HG03378 (cell line): ENCODE measurements at regions not wholly inside any gene's neighbourhood (a gene's known extent, or its start where the extent isn't known, plus 50 kb on each side); places are given as distances from the start of the nearest gene placed in this dataset.
"Not testable (repeated sequence)": the region's sequence is repeated elsewhere in the genome, so short reads cannot be mapped to it uniquely, and the experiment has no call there.

Experiments
- ATAC-seq: cut with Tn5 transposase; IDR thresholded peaks from one replicate; pipeline ENCODE4 v1.9.1; 2021; ENCODE audit warnings: mild to moderate bottlenecking, moderate library complexity; ENCODE audit not compliant: unreplicated experiment

GRCh38 chr12:58615047-58615446 is 305.3 kb downstream of the LRIG3 start:
- no peak for ATAC-seq

GRCh38 chr12:58615576-58615975 is 304.7 kb downstream of the LRIG3 start:
- no peak for ATAC-seq

- ATAC-seq, result no peak
Observed at GRCh38 chr12:58616618-58617017, 303.7 kb downstream of the LRIG3 start.

GRCh38 chr12:58621126-58621525 is 299.2 kb downstream of the LRIG3 start:
- ATAC-seq, result no peak

- ATAC-seq, result no peak
Observed at GRCh38 chr12:58629376-58629775, 290.9 kb downstream of the LRIG3 start.

GRCh38 chr12:58633479-58633878 is 286.8 kb downstream of the LRIG3 start:
- ATAC-seq, result no peak

- no peak for ATAC-seq
Observed at GRCh38 chr12:58639318-58639934, 280.9 kb downstream of the LRIG3 start.

- no peak for ATAC-seq
Observed at GRCh38 chr12:58640314-58640713, 280.0 kb downstream of the LRIG3 start.

- ATAC-seq, result no peak
Observed at GRCh38 chr12:58645946-58646345, 274.4 kb downstream of the LRIG3 start.

GRCh38 chr12:58647495-58647894 is 272.8 kb downstream of the LRIG3 start:
- ATAC-seq, result no peak

- no peak for ATAC-seq
Observed at GRCh38 chr12:58648176-58648575, 272.1 kb downstream of the LRIG3 start.

- no peak for ATAC-seq
Observed at GRCh38 chr12:58651850-58652249, 268.5 kb downstream of the LRIG3 start.

- ATAC-seq, result no peak
Observed at GRCh38 chr12:58654021-58654420, 266.3 kb downstream of the LRIG3 start.

GRCh38 chr12:58655375-58655774 is 264.9 kb downstream of the LRIG3 start:
- no peak for ATAC-seq

GRCh38 chr12:58656254-58657009 is 263.9 kb downstream of the LRIG3 start:
- no peak for ATAC-seq

GRCh38 chr12:58657190-58657589 is 263.1 kb downstream of the LRIG3 start:
- ATAC-seq, result no peak

- ATAC-seq, result no peak
Observed at GRCh38 chr12:58665375-58665774, 254.9 kb downstream of the LRIG3 start.

GRCh38 chr12:58668233-58668632 is 252.1 kb downstream of the LRIG3 start:
- no peak for ATAC-seq

GRCh38 chr12:58668871-58669270 is 251.4 kb downstream of the LRIG3 start:
- ATAC-seq, result no peak

GRCh38 chr12:58670623-58671022 is 249.7 kb downstream of the LRIG3 start:
- no peak for ATAC-seq

- ATAC-seq, result no peak
Observed at GRCh38 chr12:58671196-58671595, 249.1 kb downstream of the LRIG3 start.

GRCh38 chr12:58673021-58673420 is 247.3 kb downstream of the LRIG3 start:
- ATAC-seq, result no peak

- not testable (repeated sequence) for ATAC-seq
Observed at GRCh38 chr12:58677833-58678232, 242.5 kb downstream of the LRIG3 start.
